ENCODE measurements at regions not wholly inside any gene's neighbourhood (a gene's known extent, or its start where the extent isn't known, plus 50 kb on each side); places are given as distances from the start of the nearest gene placed in this dataset.

DNA sequence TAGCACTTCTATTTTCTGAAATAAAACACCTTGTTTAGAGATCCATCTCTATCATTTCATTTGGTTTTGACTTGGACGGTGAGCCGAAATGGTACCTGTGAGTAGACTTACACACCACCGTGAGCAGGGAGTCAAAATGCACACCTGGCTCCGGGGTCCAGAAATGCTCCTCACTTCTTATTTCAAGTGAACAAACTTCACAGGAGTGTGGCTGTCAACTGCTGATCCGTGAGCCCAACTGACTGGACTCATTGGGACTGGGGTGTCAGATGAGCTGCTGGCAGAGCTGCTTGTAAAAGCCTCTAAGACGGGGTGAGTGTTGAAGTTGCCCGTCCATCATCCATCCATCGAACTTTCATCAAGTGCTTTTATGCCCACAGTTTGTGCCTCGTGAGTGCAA, 435.5 kb downstream of the GLRX3 start:
- no peaks in the 10 kb centered on the region for H3K4me1 Mint-ChIP-seq (ENCODE audit: insufficient read depth, unreplicated experiment)

DNA sequence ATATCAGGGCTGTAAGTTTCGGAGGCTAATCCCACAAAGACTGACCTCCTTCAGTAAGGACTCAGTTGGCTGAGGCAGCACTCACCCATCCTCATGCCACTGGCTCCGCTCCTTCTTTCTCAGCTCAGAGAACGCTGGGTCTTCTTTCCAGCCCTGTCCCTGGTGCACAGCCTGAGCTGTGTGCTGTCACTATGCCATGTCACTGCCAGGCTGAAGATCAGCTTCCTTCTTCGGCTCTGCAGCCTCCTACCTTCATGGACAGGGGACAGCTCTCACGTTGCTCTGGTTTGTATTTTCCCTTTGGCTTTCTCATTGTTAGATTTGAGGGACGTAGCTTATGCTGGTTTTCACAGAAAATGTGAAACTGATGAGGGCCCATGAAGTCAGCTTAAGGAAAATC, 437.3 kb downstream of the GLRX3 start:
- no TSS peak for BruUV-seq (replicated peaks)
- H3K4me3 Mint-ChIP-seq (ENCODE audit: unreplicated experiment): no peak overlapping the region
- H3K36me3 Mint-ChIP-seq (ENCODE audit: insufficient read depth, unreplicated experiment): no peaks in the 10 kb centered on the region
- TF ChIP-seq, protein P1, sequence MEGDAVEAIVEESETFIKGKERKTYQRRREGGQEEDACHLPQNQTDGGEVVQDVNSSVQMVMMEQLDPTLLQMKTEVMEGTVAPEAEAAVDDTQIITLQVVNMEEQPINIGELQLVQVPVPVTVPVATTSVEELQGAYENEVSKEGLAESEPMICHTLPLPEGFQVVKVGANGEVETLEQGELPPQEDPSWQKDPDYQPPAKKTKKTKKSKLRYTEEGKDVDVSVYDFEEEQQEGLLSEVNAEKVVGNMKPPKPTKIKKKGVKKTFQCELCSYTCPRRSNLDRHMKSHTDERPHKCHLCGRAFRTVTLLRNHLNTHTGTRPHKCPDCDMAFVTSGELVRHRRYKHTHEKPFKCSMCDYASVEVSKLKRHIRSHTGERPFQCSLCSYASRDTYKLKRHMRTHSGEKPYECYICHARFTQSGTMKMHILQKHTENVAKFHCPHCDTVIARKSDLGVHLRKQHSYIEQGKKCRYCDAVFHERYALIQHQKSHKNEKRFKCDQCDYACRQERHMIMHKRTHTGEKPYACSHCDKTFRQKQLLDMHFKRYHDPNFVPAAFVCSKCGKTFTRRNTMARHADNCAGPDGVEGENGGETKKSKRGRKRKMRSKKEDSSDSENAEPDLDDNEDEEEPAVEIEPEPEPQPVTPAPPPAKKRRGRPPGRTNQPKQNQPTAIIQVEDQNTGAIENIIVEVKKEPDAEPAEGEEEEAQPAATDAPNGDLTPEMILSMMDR (IDR thresholded peaks at IDR 0.05; ENCODE audit: unreplicated experiment): no peak
- intact Hi-C loops (cut with micrococcal nuclease): no loop called here
- H3K9me3 Mint-ChIP-seq (ENCODE audit: unreplicated experiment): peaks cover 19% of the 10 kb centered on the region
- H3K27ac Mint-ChIP-seq (ENCODE audit: low read depth, unreplicated experiment): no peak overlapping the region
- POLR2A ChIA-PET: no interaction called here
- H3K4me1 Mint-ChIP-seq (ENCODE audit: insufficient read depth, unreplicated experiment): no peaks in the 10 kb centered on the region
- CTCF ChIA-PET: interaction anchor here (0.8 to 1.1 kb wide), 2 partner anchors 41 to 929 kb away, joined by 3 read pairs; no protein-coding TSS in a partner anchor
- no peak for DNase-seq (ENCODE audit: unreplicated experiment)
- peaks cover 22% of the 10 kb centered on the region for H3K27me3 Mint-ChIP-seq (ENCODE audit: insufficient read depth, unreplicated experiment)

More for the DNA sequence above, 435.5 kb downstream of the GLRX3 start:
- peaks cover 26% of the 10 kb centered on the region for H3K9me3 Mint-ChIP-seq (ENCODE audit: unreplicated experiment)
- no TSS peak for BruUV-seq (replicated peaks)
- peaks cover 22% of the 10 kb centered on the region for H3K27me3 Mint-ChIP-seq (ENCODE audit: insufficient read depth, unreplicated experiment)
- ChIA-PET CTCF (no interaction called here), POLR2A (no interaction called here)
- no peak overlapping the region for H3K4me3 Mint-ChIP-seq (ENCODE audit: unreplicated experiment)
- intact Hi-C loops (cut with micrococcal nuclease): no loop called here
- DNase-seq (ENCODE audit: unreplicated experiment): no peak
- H3K27ac Mint-ChIP-seq (ENCODE audit: low read depth, unreplicated experiment): no peak overlapping the region
- TF ChIP-seq, protein P1 (IDR thresholded peaks at IDR 0.05; ENCODE audit: unreplicated experiment): no peak
- no peaks in the 10 kb centered on the region for H3K36me3 Mint-ChIP-seq (ENCODE audit: insufficient read depth, unreplicated experiment)

DNA sequence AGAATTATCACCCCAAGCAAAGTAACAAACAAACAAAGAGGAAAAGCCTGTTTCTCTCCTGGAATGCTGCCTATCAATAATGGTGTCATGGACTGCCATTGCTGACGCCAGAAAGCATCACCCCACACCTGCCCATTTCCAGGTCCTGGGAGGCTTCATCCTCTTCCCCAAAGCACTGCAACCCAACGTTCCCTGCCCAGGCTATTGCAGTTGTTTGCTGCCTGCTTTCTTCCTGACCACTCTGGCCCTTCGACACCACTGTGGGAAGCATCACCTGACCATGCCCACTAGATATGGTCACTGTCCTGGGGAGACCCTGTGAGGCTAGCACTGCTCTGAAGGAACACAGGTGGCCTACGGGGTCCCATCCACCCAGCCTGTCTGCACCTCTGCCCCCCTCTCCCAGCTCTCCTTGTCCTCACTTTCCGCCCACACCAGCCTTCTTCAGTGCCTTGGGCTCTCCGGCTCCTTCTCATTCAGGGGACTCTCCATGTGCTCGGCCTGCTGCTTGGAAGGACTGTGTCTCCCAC, 439.6 kb downstream of the GLRX3 start:
- intact Hi-C loops (cut with micrococcal nuclease): no loop called here
- peaks cover 27% of the 10 kb centered on the region for H3K9me3 Mint-ChIP-seq (ENCODE audit: unreplicated experiment)
- no peak overlapping the region for H3K4me3 Mint-ChIP-seq (ENCODE audit: unreplicated experiment)
- POLR2A ChIA-PET: no interaction called here
- CTCF ChIA-PET: no interaction called here
- H3K36me3 Mint-ChIP-seq (ENCODE audit: insufficient read depth, unreplicated experiment): no peaks in the 10 kb centered on the region
- BruUV-seq (replicated peaks): no TSS peak
- no peak overlapping the region for H3K27ac Mint-ChIP-seq (ENCODE audit: low read depth, unreplicated experiment)
- TF ChIP-seq, protein P1 (IDR thresholded peaks at IDR 0.05; ENCODE audit: unreplicated experiment): no peak
- no peaks in the 10 kb centered on the region for H3K4me1 Mint-ChIP-seq (ENCODE audit: insufficient read depth, unreplicated experiment)
- peaks cover 22% of the 10 kb centered on the region for H3K27me3 Mint-ChIP-seq (ENCODE audit: insufficient read depth, unreplicated experiment)
- no peak for DNase-seq (ENCODE audit: unreplicated experiment)

DNA sequence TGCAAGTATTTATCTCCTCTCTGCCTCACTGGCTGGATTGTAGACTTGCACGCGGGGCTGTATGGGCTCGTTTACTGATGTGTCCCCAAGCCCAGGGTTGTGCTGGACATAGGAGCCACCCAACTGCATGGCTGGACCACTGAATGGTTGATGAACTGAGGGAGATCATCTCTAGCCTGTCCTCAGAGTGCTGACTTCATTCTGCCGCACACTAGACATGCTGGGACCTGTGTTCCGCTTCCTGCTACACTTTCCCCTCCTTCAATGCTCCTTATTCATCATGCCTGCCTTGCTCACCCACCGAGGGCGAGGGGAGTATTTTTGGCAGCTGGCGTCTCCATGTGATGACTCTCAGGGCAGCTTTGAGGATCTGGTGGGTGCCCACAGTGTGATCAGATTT, 440.2 kb downstream of the GLRX3 start:
- no peaks in the 10 kb centered on the region for H3K36me3 Mint-ChIP-seq (ENCODE audit: insufficient read depth, unreplicated experiment)
- H3K4me1 Mint-ChIP-seq (ENCODE audit: insufficient read depth, unreplicated experiment): no peaks in the 10 kb centered on the region
- TF ChIP-seq, protein P1 (IDR thresholded peaks at IDR 0.05; ENCODE audit: unreplicated experiment): no peak
- ChIA-PET CTCF (no interaction called here), POLR2A (no interaction called here)
- H3K27ac Mint-ChIP-seq (ENCODE audit: low read depth, unreplicated experiment): no peak overlapping the region
- peaks cover 22% of the 10 kb centered on the region for H3K27me3 Mint-ChIP-seq (ENCODE audit: insufficient read depth, unreplicated experiment)
- BruUV-seq (replicated peaks): no TSS peak
- no peak for DNase-seq (ENCODE audit: unreplicated experiment)
- H3K4me3 Mint-ChIP-seq (ENCODE audit: unreplicated experiment): no peak overlapping the region
- H3K9me3 Mint-ChIP-seq (ENCODE audit: unreplicated experiment): peaks cover 27% of the 10 kb centered on the region
- intact Hi-C loops (cut with micrococcal nuclease): no loop called here

All from MCF 10A (cell line).